GM19468 (cell line): ENCODE measurements at regions not wholly inside any gene's neighbourhood (a gene's known extent, or its start where the extent isn't known, plus 50 kb on each side); places are given as distances from the start of the nearest gene placed in this dataset.
A peak's percentile ranks its signal among the peaks of the same experiment; 100 is the strongest.
"Not testable (repeated sequence)": the region's sequence is repeated elsewhere in the genome, so short reads cannot be mapped to it uniquely, and the experiment has no call there.

Experiments used
- ATAC-seq: cut with Tn5 transposase; IDR thresholded peaks from one replicate; pipeline ENCODE4 v1.9.1; 2021; ENCODE audit warnings: mild to moderate bottlenecking, moderate library complexity, moderate number of reproducible peaks; ENCODE audit not compliant: unreplicated experiment; ENCODE audit errors: extremely low read depth

DNA sequence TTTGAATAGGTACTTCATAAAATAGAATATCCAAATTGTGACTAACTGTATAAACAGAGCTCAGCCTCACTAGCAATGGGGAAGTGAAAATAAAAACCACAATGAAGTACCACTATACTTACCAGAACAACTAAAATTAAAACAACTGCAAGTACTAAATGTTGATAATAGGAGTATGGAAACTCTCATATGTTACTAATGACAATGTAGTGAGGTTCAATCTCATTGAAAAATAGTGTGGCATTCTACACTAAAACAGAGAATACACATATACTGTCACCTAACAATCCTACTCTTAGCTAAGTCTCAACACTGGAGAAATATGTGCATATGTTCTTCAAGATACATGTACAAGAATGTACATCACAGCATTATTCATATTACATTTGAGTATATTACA, 132.0 kb upstream of the CARMIL1 start:
- ATAC-seq = peak; percentile 92

- no peak for ATAC-seq
These were observed 129.1 kb upstream of the CARMIL1 start for GRCh38 chr6:25150031-25150430.

- ATAC-seq = no peak
These were observed 128.3 kb upstream of the CARMIL1 start for GRCh38 chr6:25150863-25151262.

DNA sequence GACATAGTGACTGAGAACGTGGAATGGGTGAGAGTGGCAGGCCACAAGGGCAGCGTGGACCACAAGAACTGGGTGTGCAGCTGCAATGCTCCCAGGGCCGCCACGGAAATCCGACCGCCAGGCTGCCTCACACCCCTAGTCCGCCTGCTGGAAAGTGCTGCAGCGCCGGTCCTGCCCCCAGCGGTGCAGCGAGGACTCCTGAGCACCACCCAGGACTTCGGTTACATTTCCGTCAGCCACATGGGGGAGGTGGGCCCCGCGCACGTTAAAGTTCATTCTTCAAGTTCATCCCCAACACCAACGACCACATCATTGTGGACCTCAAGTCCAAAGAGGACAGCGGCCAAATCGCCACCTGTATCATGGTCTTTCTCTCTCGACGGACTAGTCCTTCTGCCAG, 126.1 kb upstream of the CARMIL1 start:
- no peak for ATAC-seq

DNA sequence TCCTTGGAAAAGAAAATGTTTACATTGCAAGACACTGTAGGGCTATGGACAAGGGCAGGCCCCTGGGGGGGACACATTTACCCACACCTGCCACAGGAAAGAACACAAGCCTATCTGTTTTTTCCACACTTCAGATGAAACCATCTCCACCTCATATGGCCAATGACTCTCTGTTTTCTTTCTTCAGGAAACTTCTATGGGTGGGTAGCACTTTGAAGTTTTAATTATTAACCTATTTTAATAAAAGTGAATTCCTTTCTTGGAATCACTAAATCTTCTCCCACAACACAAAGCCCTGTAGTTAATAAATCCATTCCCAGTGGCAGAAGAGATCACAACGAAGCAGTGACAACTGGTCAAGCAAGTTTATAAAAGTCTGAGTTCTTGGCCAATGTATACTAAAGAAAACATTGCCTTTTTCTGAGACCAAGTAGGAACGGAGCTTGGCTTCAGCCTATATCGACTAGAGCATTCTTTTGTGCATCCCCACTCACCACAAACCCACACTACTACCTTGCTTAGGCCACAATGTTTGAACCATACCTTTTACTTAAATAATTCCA, 125.1 kb upstream of the CARMIL1 start:
- no peak for ATAC-seq

- no peak for ATAC-seq
These were observed 124.0 kb upstream of the CARMIL1 start for GRCh38 chr6:25155211-25155610.

DNA sequence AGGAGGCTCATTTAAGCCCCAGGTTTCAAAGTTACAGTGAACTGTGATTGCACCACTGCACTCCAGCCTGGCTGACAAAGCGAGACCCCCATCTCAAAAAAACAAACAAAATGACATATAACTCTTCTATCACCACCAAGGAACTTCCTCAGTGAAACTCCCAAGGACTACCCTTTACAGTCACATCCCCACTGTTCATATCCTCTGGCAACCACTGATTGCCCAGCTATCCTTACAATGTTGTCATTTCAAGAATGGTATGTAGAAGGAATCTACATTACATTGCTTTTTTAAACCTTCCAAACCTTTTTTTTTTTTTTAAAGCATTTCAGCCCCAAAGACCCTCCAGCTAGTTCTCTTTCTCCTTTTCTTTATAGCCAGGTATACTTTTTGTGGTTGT, 123.1 kb upstream of the CARMIL1 start:
- ATAC-seq = no peak

DNA sequence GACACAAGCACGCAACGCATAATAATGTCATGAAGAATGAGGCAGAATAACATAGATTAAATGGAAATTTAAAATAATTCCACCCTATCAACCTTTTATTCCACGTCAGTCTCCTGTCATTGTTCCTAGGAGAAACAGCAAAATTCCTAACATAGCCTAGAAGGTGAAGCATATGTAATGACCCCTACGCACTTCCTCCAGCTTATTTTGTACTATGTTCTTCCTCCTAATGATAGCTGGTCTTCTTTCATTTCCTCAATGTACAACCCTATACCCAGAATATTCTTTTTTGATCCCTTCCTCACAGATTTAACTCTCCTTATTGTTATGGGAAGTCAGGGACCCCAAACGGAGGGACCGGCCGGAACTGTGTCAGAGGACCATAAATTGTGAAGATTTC, 122.0 kb upstream of the CARMIL1 start:
- no peak for ATAC-seq

DNA sequence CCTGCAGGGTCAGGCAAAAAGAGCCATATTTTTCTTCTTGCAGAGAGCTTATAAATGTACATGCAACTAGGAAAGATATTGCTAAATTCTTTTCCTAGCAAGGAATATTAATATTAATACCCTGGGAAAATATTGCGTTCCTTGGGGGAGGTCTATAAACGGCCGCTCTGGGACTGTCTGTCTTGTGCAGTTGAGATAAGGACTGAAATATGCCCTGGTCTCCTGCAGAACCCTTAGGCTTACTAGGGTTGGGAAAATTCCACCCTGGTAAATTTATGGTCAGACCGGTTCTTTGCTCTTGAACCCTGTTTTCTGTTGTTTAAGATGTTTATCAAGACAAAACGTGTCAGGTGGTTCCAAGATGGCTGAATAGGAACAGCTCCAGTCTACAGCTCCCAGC, 121.3 kb upstream of the CARMIL1 start:
- no peak for ATAC-seq

DNA sequence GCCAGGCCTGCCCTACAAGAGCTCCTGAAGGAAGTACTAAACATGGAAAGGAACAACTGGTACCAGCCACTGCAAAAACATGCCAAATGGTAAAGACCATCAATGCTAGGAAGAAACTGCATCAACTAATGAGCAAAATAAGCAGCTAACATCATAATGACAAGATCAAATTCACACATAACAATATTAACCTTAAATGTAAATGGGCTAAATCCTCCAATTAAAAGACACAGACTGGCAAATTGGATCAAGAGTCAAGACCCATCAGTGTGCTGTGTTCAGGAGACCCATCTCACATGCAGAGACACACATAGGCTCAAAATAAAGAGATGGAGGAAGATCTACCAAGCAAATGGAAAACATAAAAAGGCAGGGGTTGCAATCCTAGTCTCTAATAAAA, 119.0 kb upstream of the CARMIL1 start:
- ATAC-seq = not testable (repeated sequence)

DNA sequence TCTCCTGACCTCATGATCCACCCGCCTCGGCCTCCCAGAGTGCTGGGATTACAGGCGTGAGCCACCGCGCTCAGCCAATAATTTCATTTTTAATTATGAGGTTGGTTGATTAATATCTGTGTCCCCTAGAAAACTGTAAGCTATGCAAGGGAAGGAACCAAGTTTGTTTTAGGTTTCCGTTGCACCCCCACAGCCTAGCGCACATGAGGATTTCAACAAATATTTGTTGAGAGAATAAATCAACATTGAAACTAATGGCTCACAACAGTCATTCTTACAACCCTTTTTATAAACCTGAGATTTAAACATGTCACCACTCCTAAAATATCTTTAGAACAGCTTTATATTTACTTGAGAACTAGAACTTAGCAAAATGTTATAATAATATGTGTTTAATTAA, 114.0 kb upstream of the CARMIL1 start:
- ATAC-seq = no peak

GRCh38 chr6:25165800-25166199, 113.4 kb upstream of the CARMIL1 start:
- ATAC-seq = no peak

GRCh38 chr6:25166955-25167748, 112.0 kb upstream of the CARMIL1 start:
- ATAC-seq = no peak

DNA sequence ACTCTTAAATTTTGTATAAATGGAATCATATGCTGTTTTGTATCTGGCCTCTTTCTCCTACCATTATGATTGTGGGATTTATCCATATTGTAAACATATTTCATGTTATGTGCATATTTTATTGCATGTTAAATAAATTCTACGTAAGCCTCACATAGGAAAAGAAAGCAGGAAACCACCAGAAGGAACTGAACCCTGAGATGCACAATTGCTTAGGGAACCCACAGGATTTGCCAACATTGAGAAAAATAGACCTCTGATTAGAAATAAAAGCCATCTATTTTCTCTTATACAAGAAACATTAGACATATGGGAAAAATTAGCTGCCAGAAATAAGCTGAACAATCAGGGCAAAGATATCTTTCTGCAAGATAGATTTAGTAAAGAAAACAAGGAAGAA, 111.2 kb upstream of the CARMIL1 start:
- ATAC-seq = no peak

DNA sequence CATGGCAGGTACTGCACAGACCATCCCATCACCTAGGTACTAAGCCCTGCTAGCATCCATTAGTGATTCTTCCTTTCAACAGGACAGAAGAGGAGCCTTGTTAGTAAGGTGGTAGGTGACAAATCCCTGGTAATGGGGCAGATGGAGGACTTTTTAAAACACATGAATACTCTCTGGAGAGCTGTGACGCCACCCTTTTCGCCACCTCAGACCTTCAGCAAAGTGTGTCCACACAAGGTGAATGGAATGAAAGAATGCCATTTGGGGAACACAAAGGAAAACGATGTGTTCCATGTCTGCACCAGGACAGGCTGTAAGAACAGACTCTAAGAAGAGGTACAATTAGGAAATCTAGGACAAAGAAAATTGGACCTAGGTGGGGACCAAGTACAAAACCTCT, 110.5 kb upstream of the CARMIL1 start:
- no peak for ATAC-seq

GRCh38 chr6:25169553-25169952, 109.6 kb upstream of the CARMIL1 start:
- ATAC-seq = no peak

- ATAC-seq = no peak
These were observed 109.2 kb upstream of the CARMIL1 start for GRCh38 chr6:25169961-25170360.

DNA sequence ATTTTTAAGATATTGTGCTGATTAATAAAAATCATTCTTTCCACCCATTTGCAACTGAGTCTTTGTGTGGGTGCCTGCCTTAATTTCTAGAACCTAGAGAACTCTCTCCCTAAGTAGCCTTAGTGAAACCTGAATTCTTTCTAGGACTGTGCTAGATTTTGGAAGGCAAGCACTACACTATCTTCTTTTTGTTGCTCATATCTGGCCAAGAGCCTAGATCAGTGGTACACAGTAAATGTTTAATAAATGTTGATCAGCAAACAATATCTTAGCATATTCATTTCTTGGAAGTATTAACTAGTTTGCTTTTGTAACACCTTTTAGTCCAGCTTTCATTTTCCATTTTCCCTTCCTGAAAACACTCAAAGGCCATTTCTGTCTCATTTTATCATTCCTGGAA, 108.5 kb upstream of the CARMIL1 start:
- ATAC-seq = no peak

GRCh38 chr6:25171301-25171700, 107.9 kb upstream of the CARMIL1 start:
- ATAC-seq = no peak

- ATAC-seq = no peak
These were observed 106.4 kb upstream of the CARMIL1 start for GRCh38 chr6:25172819-25173218.

DNA sequence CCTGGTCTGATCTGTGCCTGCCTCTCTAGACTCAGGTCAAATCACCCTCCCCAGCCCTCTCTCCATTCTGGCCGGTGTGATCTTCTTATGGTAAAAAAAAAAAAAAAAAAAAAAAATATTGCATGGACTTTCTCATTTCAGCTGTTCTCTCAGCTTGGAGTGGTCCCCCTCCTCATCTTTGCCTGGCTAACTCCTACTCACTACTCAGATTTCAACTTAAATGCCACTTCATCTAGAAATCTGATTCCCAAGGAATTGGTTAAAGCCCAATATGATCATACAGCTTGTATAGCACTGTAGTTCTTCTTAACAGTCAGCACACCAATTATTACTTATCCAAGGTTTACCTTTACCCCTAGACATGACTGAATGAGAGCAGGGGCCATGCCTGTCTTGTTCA, 105.9 kb upstream of the CARMIL1 start:
- no peak for ATAC-seq

DNA sequence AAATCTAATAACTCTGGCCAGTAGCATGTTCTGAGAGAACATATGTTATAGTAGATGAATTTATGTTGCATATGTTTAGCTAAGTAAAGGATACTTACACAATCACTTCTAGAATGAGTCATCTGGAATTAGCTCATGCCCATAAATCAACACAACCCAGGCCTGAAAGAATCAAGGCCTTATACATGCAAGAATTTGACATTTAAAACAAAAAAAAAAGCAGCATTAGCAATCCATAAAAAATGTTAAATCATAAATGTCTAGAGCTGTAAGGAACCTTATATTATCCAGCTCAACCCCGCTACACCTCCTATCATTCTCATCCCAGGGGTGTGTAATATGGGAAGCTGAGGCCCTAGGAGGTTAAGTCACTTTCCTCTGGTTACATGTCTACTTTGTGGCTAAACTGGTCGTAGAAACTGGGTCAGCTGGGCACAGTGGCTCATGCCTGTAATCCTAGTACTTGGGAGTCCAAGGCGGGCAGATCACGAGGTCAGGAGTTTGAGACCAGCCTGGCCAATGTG, 105.2 kb upstream of the CARMIL1 start:
- ATAC-seq = no peak
